Sigmoid colon (tissue), 6 donors: ENCODE measurements at regions not wholly inside any gene's neighbourhood (a gene's known extent, or its start where the extent isn't known, plus 50 kb on each side); places are given as distances from the start of the nearest gene placed in this dataset.

ENCODE experiments used
- DNase-seq: peaks from one replicate; pipeline ENCODE4 v3.0.0-alpha.2; 2019
- H3K27ac ChIP-seq, 4 donors: fragments of 200-600 bp; sonication (generic); one replicate each; pipeline ENCODE4 v1.5.1; 2016 to 2019; ENCODE audit warnings: mild to moderate bottlenecking in 1 of 4
- H3K27me3 ChIP-seq, 3 donors: fragments of 200-600 bp; sonication (generic); one replicate each; pipeline ENCODE4 v1.5.1; 2019; ENCODE audit warnings: mild to moderate bottlenecking in 1 of 3
- H3K36me3 ChIP-seq, 4 donors: fragments of 200-600 bp; sonication (generic); one replicate each; pipeline ENCODE4 v1.5.1; 2016 to 2019
- H3K4me1 ChIP-seq, 4 donors: fragments of 200-600 bp; sonication (generic); one replicate each; pipeline ENCODE4 v1.5.1; 2017 to 2019
- H3K4me3 ChIP-seq, 4 donors: fragments of 200-600 bp; sonication (generic); one replicate each; pipeline ENCODE4 v1.5.1; 2017 to 2019; ENCODE audit warnings: mild to moderate bottlenecking in 2 of 4, moderate library complexity in 1 of 4
- H3K9me3 ChIP-seq, 4 donors: fragments of 200-600 bp in 3 of 4; sonication (generic) in 3 of 4; one replicate each; pipeline versions ENCODE4 v1.5.1 to v1.6.1; 2013 to 2019
- EP300 ChIP-seq, 4 donors: sonication (generic); formaldehyde crosslinking; IDR thresholded peaks; one replicate each; pipeline ENCODE4 v1.6.1; 2017; ENCODE audit warnings: antibody characterized with exemption in 4 of 4
- POLR2A ChIP-seq, 2 donors: fragments of 450-650 bp; IDR thresholded peaks; one replicate each; pipeline ENCODE4 v1.6.1; 2016; ENCODE audit warnings: antibody characterized with exemption in 2 of 2, mild to moderate bottlenecking in 2 of 2, moderate library complexity in 2 of 2
- POLR2AphosphoS5 ChIP-seq, 4 donors: sonication (generic); formaldehyde crosslinking; IDR thresholded peaks; one replicate each; pipeline ENCODE4 v1.6.1; 2017; ENCODE audit warnings: antibody characterized with exemption in 4 of 4
- WGBS, 2 donors: extraction: QIAGEN DNeasy Blood & Tissue Kit; methylation state at CpG; one replicate each; pipeline ENCODE4 v1.1.7; 2013; 5-methylcytosine and 5-hydroxymethylcytosine counted together
- intact Hi-C: fragments of 100-400 bp; cut with DNase I; formaldehyde crosslinking; loops from one replicate; pipeline ENCODE4 v1.15.1; 2023
- TF ChIP-seq, protein P1 (sequence below), 4 experiments: fragments of 450-650 bp in 3 of 4; fragments of 200-600 bp in 1 of 4; IDR thresholded peaks; one replicate each; pipeline ENCODE4 v1.5.1; 2016 to 2019; ENCODE audit warnings: antibody characterized with exemption in 4 of 4, mild to moderate bottlenecking in 3 of 4, moderate library complexity in 2 of 4
- donor health status: healthy with polysubstance abuse.
- donor health status: healthy.

DNA sequence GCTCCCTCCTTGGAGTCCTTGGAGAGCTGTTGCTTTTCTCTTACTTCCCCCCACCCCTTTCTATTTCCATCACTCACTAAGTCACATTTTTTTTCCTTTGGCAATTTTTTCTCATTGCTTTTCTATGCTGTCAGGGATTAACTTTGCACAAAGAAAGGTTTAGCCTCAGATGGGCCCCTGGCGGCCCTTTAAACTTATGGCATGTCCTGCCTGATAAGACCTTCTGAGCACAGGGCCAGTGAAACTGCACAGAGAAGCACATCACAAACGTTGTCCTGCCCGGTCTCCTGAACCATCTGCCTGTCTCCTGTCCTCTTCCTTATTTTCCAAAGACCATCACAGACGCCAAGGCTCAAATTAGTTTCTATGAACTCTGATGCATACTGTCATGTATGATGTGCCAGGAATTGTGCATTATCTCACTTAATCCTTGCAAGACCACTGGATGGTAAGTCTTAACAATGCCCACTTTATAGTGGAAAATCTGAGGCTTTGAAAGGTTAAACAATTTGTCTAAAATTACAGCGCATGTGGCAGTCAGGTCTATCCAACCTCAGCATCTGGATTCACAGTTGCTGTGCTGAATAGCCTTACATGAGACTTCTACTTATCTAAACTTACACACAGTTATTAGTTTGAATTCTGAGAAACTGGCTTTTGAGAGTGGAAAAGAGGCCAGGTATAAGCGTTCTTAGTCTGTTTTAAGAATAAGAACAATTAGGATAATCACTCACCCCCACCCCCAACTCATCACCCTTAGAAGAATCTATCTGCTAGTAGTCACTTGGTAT is 648.1 kb downstream of the NTRK3 start:
- intact Hi-C loops: no loop called here
- TF ChIP-seq, protein P1, sequence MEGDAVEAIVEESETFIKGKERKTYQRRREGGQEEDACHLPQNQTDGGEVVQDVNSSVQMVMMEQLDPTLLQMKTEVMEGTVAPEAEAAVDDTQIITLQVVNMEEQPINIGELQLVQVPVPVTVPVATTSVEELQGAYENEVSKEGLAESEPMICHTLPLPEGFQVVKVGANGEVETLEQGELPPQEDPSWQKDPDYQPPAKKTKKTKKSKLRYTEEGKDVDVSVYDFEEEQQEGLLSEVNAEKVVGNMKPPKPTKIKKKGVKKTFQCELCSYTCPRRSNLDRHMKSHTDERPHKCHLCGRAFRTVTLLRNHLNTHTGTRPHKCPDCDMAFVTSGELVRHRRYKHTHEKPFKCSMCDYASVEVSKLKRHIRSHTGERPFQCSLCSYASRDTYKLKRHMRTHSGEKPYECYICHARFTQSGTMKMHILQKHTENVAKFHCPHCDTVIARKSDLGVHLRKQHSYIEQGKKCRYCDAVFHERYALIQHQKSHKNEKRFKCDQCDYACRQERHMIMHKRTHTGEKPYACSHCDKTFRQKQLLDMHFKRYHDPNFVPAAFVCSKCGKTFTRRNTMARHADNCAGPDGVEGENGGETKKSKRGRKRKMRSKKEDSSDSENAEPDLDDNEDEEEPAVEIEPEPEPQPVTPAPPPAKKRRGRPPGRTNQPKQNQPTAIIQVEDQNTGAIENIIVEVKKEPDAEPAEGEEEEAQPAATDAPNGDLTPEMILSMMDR (IDR thresholded peaks at IDR 0.05): no peak
- TF ChIP-seq POLR2AphosphoS5 (IDR thresholded peaks at IDR 0.05): no peak
- TF ChIP-seq EP300 (IDR thresholded peaks at IDR 0.05): no peak
- TF ChIP-seq POLR2A (IDR thresholded peaks at IDR 0.05): no peak
- Histone ChIP-seq H3K27ac (no peak overlapping the region), H3K27me3 (no peaks in the 10 kb centered on the region), H3K4me1 (peaks cover 0 to 5% (median 2%) of the 10 kb centered on the region in 4 donors), H3K9me3 (no peaks in the 10 kb centered on the region), H3K4me3 (no peak overlapping the region), H3K36me3 (no peaks in the 10 kb centered on the region)
- WGBS, 2 donors: 76 to 78% methylated on average over 6 of the region's 6 CpGs
- no peak for DNase-seq

DNA sequence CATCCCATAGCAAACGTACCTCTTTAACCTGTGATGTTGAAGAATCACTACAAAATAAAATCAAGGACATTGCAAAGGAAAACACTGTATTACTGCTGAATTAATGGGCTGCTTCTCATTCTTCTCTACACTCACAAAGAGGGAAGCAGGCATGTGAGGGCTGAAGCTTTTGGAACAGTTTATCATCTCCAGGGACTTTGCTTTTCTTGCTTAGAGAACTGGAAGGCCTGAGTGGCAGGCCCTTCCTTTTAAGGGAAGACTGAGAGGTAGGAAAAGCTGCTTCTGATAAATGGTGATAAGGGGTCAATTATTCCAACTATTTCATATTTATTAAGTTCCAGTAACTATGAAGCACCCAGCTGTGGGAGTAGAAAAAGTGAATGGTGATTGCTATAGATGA is 649.6 kb downstream of the NTRK3 start:
- 45 to 69% methylated on average over 1 of the region's 1 CpG for WGBS, 2 donors
- peaks cover 0 to 5% (median 2%) of the 10 kb centered on the region in 4 donors for H3K4me1 ChIP-seq
- no peaks in the 10 kb centered on the region for H3K36me3 ChIP-seq
- H3K9me3 ChIP-seq: no peaks in the 10 kb centered on the region
- no peak for DNase-seq
- TF ChIP-seq, protein P1 (IDR thresholded peaks at IDR 0.05): no peak
- TF ChIP-seq EP300 (IDR thresholded peaks at IDR 0.05): no peak
- no peak for TF ChIP-seq POLR2A (IDR thresholded peaks at IDR 0.05)
- no peak for TF ChIP-seq POLR2AphosphoS5 (IDR thresholded peaks at IDR 0.05)
- intact Hi-C loops: no loop called here
- no peak overlapping the region for H3K27ac ChIP-seq
- H3K27me3 ChIP-seq: no peaks in the 10 kb centered on the region
- no peak overlapping the region for H3K4me3 ChIP-seq

DNA sequence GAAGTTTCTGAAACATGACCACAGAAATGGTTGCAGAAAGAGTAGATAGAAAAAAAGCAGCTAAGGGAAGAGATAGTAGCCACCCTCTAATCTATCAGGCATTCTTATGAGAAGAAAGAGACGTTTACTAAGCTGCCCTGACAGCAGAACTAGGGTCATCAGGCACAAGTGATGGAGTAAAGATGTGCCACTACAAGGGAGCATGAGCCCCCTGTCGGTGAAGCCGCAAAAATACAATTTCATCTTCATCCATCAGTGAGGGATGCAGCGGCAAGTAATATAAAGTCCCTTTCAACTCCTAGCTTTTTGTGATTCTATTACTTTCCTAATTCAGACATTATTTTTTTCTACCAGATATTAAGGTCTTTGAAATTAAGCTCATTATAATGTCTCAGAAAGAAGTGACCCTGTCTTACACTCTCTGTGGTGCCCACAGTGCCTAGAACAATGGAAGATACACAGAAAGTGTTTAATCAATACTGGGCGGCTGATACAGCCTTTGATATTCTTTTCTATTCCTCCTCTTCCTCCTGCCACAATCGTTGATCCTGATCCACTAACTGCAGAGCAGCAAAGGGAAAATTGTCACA is 651.6 kb downstream of the NTRK3 start:
- intact Hi-C loops: no loop called here

DNA sequence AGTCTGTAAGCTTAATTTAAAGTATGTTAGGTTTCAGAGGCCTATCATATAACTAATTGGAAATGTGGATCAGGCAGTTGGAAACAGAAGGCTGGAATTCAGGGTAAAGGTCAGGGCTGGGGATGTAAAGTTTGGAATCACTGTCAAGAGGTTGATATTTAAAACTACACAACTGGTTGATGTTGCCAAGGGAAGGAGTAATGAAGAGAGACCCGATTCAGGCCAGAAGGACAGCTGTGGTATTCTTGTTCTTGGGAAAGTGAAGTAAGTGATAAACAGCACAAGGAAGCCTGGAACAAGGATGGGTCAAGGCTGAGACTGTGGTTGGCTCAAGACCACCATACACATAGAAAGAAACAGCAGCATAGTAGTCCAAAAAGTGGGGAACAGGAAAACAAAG is 654.2 kb downstream of the NTRK3 start:
- Histone ChIP-seq H3K4me3 (no peak overlapping the region), H3K36me3 (no peaks in the 10 kb centered on the region), H3K27ac (no peak overlapping the region), H3K4me1 (no peaks in the 10 kb centered on the region), H3K9me3 (no peaks in the 10 kb centered on the region), H3K27me3 (no peaks in the 10 kb centered on the region)
- intact Hi-C loops: no loop called here
- 57 to 65% methylated on average over 1 of the region's 1 CpG for WGBS, 2 donors
- DNase-seq: no peak
- TF ChIP-seq POLR2AphosphoS5 (IDR thresholded peaks at IDR 0.05) (no peak), POLR2A (IDR thresholded peaks at IDR 0.05) (no peak), EP300 (IDR thresholded peaks at IDR 0.05) (no peak)
- TF ChIP-seq, protein P1 (IDR thresholded peaks at IDR 0.05): no peak

More for the DNA sequence above, 651.6 kb downstream of the NTRK3 start:
- Histone ChIP-seq H3K27ac (no peak overlapping the region), H3K36me3 (no peaks in the 10 kb centered on the region), H3K4me1 (peaks cover 0 to 5% (median 2%) of the 10 kb centered on the region in 4 donors), H3K9me3 (no peaks in the 10 kb centered on the region), H3K4me3 (no peak overlapping the region), H3K27me3 (no peaks in the 10 kb centered on the region)
- no peak for TF ChIP-seq EP300 (IDR thresholded peaks at IDR 0.05)
- TF ChIP-seq POLR2A (IDR thresholded peaks at IDR 0.05): no peak
- TF ChIP-seq, protein P1 (IDR thresholded peaks at IDR 0.05): no peak
- TF ChIP-seq POLR2AphosphoS5 (IDR thresholded peaks at IDR 0.05): no peak
- DNase-seq: no peak
- WGBS, 2 donors: 28 to 32% methylated on average over 6 of the region's 6 CpGs
